COR-L47 (cell line): ENCODE measurements at regions not wholly inside any gene's neighbourhood (a gene's known extent, or its start where the extent isn't known, plus 50 kb on each side); places are given as distances from the start of the nearest gene placed in this dataset.
"Not testable (repeated sequence)": the region's sequence is repeated elsewhere in the genome, so short reads cannot be mapped to it uniquely, and the experiment has no call there.

Experiments
- DNase-seq: peaks from one replicate; lab custom pipeline; 2025; lab: John Stamatoyannopoulos, UW

GRCh38 chr17:69672924-69673323, 258.4 kb downstream of the MAP2K6 start:
- no peak for DNase-seq

- DNase-seq = no peak
Measured at GRCh38 chr17:69677130-69677529, 262.6 kb downstream of the MAP2K6 start.

- DNase-seq = no peak
Measured at GRCh38 chr17:69678206-69678605, 263.7 kb downstream of the MAP2K6 start.

GRCh38 chr17:69679829-69680228, 265.3 kb downstream of the MAP2K6 start:
- no peak for DNase-seq

- no peak for DNase-seq
Measured at GRCh38 chr17:69684251-69684650, 269.8 kb downstream of the MAP2K6 start.

GRCh38 chr17:69685150-69685549, 270.7 kb downstream of the MAP2K6 start:
- not testable (repeated sequence) for DNase-seq

- DNase-seq = no peak
Measured at GRCh38 chr17:69690531-69690930, 276.0 kb downstream of the MAP2K6 start.

- DNase-seq = no peak
Measured at GRCh38 chr17:69692171-69692570, 277.7 kb downstream of the MAP2K6 start.

GRCh38 chr17:69695646-69696045, 281.1 kb downstream of the MAP2K6 start:
- DNase-seq = no peak

GRCh38 chr17:69696650-69697049, 282.2 kb downstream of the MAP2K6 start:
- no peak for DNase-seq

GRCh38 chr17:69698352-69698751, 283.9 kb downstream of the MAP2K6 start:
- DNase-seq = not testable (repeated sequence)

- no peak for DNase-seq
Measured at GRCh38 chr17:69702078-69702477, 287.6 kb downstream of the MAP2K6 start.

GRCh38 chr17:69703751-69704150, 289.3 kb downstream of the MAP2K6 start:
- DNase-seq = no peak

- DNase-seq = no peak
Measured at GRCh38 chr17:69704935-69705334, 290.4 kb downstream of the MAP2K6 start.

- no peak for DNase-seq
Measured at GRCh38 chr17:69706127-69706526, 291.6 kb downstream of the MAP2K6 start.

GRCh38 chr17:69709441-69709840, 294.9 kb downstream of the MAP2K6 start:
- no peak for DNase-seq

GRCh38 chr17:69710926-69711325, 296.4 kb downstream of the MAP2K6 start:
- no peak for DNase-seq

GRCh38 chr17:69711541-69711940, 297.0 kb downstream of the MAP2K6 start:
- DNase-seq = no peak

GRCh38 chr17:69712801-69713311, 298.4 kb downstream of the MAP2K6 start:
- no peak for DNase-seq

GRCh38 chr17:69713815-69714214, 299.3 kb downstream of the MAP2K6 start:
- no peak for DNase-seq

- no peak for DNase-seq
Measured at GRCh38 chr17:69714669-69715068, 300.2 kb downstream of the MAP2K6 start.

- no peak for DNase-seq
Measured at GRCh38 chr17:69715656-69716055, 301.2 kb downstream of the MAP2K6 start.

GRCh38 chr17:69716556-69716955, 302.1 kb downstream of the MAP2K6 start:
- DNase-seq = no peak

GRCh38 chr17:69717214-69717613, 302.7 kb downstream of the MAP2K6 start:
- DNase-seq = no peak

- no peak for DNase-seq
Measured at GRCh38 chr17:69717819-69718218, 303.3 kb downstream of the MAP2K6 start.
